Esophagus mucosa (tissue), 1 donor: ENCODE measurements at regions not wholly inside any gene's neighbourhood (a gene's known extent, or its start where the extent isn't known, plus 50 kb on each side); places are given as distances from the start of the nearest gene placed in this dataset.

Experiments
- ATAC-seq: fragments of 200-7000 bp; cut with Tn5 transposase; one replicate; pipeline ENCODE4 v1.9.1; 2020
- donor health status: DM: yes; HTN: yes; CAD: no.

DNA sequence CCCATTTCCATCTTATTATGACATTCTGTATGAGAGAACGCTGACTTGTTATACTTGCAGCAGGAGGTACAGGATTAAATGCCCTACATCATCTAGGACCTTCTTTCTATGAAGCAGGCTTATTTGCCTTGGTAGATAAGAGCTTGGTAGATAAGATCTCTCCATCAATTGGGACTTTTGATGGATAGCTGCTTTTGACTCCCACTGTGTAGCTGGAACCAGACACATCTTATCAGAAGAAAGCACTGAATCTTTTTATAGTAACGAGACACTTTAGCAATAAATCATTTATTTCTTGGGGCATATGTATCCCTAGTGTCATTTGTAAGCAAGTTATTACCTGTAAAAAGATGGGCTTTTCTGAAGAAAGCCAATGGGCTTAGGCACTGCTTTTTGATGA lies 613.9 kb downstream of the TECRL start:
- ATAC-seq: no peak

- no peak for ATAC-seq
Measured at GRCh38 chr4:63790377-63790776, 618.9 kb downstream of the TECRL start.

DNA sequence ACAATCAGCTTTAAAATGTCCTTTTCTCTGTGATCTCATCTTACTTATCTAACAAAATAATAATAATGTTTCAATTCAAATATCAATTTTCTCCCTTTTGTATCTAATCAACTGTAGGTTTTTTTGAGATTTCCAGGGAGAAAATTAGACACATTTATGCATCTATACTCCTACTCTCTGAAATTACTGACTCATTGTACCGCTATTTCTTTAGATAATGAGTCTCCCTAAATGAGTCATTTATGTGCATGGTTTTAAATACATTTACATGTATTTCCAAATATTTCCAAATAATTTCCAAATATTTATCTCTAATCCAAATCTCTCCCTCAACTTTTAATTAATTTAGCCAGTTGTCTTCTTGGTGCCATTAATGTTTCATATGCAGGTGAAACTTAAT lies 621.0 kb downstream of the TECRL start:
- no peak for ATAC-seq

DNA sequence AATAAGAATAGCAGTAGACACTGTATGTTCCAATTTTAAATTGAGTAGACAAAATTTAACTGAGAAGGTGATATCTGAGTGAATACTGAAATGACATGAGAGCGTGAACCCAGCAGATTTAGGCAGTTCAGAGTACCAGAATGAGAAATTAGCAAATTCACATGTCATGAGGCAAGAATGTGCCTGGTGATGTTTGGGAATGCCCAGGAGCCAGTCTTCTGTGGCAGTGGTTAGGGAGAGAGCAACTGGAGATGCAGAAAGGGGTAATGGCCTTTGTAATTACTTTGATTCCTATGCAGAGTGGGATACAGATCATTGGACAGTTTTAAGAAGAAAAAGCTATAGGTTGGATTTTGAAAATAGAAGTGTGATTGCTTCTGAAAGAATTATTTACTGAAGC lies 621.9 kb downstream of the TECRL start:
- ATAC-seq: no peak

DNA sequence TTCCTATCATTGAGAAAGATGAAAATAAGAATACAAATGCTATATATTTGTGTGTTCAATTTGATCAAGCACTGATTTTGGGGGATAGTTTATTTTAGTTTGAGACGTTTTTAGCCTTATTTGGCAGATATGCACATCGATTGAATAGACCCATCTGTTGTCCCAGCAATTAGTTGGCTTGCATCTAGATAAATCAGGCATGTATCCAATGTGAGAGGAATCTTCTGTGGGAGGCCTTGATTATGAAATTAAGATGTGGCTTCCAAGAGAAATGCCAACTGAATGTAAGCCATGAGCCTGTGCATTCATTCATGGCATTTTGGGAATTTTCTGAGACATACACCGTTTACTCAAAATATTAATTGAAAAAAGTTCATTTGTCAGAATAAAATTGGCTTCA lies 623.1 kb downstream of the TECRL start:
- no peak for ATAC-seq

GRCh38 chr4:63784822-63785221 lies 624.4 kb downstream of the TECRL start:
- ATAC-seq: no peak

- ATAC-seq: no peak
Measured at GRCh38 chr4:63777601-63778000, 631.6 kb downstream of the TECRL start.

DNA sequence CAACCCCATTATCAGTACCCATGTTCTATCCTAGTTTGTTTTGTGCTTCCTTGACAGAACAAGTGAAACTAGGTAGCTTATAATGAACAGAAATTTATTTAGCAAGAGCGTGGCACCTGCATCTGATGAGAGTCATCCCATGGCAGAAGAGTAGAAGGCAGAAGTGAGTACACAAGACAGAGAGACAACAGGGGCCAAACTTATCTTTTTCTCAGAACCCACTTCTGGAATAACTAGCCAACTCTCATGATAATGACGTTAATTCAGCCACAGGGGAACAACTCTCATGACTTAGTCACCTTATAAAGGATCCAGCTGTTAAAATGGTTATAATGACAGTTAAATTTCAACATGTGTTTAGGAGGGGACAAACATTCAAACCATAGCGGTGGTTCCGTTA lies 644.9 kb downstream of the TECRL start:
- no peak for ATAC-seq

- no peak for ATAC-seq
Measured at GRCh38 chr4:63757929-63758328, 651.3 kb downstream of the TECRL start.

DNA sequence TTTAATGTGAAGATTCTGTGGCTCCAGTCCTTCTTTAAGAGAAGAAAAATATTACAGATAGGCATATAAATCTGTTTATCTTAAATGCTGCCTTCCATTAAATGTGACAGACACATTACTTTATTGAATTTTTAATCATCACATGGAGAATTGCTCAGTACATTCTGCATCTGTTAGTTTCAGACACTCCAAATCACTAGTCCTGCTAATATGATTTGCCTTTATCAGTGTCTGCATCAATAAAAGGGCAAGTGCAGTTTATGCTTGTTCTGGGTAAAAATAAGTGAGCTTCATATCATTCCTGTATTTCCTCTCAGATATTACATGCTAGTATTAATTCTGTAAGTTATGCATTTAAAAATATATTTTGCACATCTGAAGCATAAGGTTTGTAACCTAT lies 666.4 kb downstream of the TECRL start:
- ATAC-seq: no peak

DNA sequence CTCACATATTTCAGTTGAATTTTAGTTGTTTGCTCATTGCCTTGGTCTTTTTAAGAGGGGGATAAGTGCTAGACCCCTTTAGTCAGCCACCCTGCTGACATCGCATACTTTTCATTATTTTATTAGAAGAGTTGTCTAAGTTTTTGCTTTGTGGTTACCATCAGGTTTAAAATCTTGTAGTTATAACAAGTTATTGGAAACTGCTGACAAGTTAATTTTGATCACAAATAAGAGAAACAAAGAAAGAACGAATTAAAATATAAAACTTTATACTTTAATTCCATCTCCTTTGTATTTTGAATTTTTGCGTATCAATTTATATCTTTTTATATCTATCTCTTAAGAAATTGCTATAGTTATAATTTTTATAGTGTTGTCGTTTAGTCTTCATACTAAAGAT lies 679.7 kb downstream of the TECRL start:
- no peak for ATAC-seq

DNA sequence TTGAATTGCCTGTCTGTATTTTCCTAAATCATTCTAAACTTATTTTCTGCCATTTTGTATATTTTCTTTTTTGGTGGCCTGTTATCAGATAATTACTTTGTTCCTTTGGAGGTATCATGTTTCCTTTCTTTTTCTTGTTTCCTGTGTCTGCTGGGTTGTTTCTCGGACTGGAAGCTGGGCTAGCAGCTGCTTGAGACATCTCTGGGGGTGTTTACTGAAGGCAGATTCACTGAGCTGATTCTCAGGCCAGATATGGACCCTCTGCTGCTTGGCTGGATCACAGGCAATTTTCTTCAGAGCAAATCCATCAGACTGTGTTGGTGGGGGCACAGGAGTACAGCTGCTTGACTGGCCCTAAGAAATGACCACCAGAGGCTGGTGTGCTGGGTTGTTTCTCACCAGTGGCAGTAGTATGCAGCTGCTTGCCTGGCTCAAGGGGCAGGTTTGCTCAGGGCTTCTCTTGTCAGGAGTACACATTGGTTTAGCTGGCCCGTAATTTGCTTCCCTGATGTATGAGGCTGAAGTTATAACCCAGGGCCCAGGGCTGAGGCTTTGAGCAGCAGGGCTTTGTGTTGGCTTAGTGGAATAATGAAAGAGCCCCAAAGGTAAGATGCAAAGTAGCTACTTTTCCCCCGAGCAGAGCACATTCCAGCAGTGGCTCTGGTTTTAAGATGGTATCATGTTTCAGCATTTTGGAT lies 680.6 kb downstream of the TECRL start:
- ATAC-seq: no peak

GRCh38 chr4:63717384-63717783 lies 691.9 kb downstream of the TECRL start:
- ATAC-seq: no peak

- no peak for ATAC-seq
Measured at GRCh38 chr4:63708661-63709060, 700.6 kb downstream of the TECRL start.

DNA sequence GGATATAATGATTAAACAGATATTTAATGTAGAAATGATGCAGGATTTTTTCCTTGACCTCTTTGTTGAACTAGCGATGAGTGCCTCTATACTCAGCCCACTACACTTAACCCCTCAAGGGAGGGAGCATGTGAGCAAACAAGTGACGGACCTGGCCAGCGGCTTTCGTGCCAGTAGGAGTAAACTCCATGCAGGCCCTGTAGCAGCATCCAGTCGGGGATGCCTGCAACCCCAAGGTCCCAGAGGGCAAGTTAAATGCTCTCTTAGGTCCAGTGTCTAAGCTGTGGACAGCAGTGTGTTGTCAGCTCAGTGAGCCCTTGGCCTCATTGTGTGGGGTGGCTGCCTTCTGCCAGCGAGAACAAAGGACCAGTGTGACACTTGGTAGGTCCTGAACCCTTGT lies 708.7 kb downstream of the TECRL start:
- no peak for ATAC-seq

GRCh38 chr4:63693321-63693720 lies 715.9 kb downstream of the TECRL start:
- ATAC-seq: no peak

DNA sequence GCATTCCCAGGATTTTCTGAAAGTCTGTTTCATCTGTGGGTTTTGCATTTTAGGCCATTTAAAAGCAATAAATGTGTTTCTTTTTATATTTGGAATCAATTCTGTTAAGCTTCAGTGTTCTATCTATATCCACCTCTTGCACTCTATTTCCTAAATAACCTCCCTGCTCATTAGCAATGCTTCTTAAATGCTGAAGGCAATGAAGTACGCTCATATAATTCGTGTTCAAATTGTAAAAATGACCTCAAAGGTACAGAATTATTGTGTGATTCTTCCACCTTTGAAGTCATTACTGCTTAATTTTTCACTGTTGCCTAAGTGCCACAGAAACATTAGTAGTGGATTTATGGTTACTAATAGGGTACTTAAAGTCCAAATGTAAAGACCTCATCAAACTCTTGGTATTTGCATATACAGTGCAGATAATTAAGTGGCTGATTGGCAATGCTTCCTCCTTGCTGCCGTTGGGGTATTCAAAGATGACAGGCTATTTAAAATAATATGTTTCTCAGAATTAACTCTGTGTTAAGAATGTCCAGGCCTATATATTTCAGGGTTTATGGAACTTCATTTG lies 730.8 kb downstream of the TECRL start:
- no peak for ATAC-seq

DNA sequence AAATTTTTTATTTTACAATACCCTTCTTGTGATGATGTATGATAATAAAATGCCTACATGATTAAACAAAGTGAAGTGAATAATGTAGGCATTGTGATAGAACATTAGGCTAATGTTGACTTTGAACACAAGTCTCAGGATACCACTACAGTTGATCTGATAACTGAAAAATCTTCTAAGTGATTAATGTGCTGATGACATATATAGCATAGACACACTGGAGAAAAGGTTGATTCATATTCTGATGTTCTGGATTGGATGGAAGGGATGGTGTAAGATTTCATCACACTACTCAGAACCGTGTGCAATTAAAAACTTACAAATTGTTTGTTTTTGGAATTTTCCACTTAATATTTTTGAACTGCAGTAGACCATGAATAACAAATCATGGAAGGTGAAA lies 738.5 kb downstream of the TECRL start:
- ATAC-seq: no peak

GRCh38 chr4:63663870-63664269 lies 745.4 kb downstream of the TECRL start:
- ATAC-seq: no peak

GRCh38 chr4:63644396-63644795 lies 764.9 kb downstream of the TECRL start:
- no peak for ATAC-seq

DNA sequence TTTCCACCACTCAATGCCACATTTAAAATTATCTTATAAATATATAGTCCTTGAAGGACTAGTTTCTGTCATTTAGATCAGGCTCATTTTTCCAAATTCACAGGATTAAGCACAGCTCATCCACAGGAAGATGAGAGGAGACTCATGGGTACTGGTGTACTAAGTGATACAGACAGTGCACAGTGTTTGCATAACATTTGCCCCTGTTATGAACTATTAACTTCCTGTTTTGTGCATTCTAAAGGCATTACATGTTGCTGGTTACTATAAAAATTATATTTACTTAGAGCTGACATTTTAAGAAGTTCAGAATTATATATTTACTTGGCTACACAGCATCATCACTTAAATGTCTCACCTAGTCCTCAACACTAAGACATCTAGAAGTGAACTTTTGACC lies 772.0 kb downstream of the TECRL start:
- no peak for ATAC-seq

GRCh38 chr4:63632858-63633257 lies 776.4 kb downstream of the TECRL start:
- no peak for ATAC-seq

- ATAC-seq: no peak
Measured at GRCh38 chr4:63620271-63620670, 789.0 kb downstream of the TECRL start.

DNA sequence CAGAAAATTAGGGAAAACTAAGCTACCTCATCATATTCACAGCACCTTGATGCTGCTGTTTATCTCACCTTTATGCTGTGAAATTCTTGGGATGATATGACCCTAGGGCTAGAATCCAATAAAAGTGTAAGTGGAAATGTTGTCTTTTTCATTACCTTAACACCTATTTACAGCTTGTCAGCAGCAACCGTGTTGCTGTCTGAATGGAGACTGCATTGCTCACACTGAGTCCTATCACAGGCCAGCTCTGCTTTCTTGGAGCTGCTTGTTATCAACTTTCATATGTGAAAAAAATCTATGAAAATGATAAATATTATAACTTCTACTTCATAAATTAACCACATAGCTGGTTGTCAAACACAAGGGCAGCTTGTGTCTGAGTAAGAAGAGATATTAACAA lies 789.5 kb downstream of the TECRL start:
- ATAC-seq: no peak
